ENCODE measurements at regions not wholly inside any gene's neighbourhood (a gene's known extent, or its start where the extent isn't known, plus 50 kb on each side); places are given as distances from the start of the nearest gene placed in this dataset.

GRCh38 chr11:104661471-104661870 is 236.8 kb downstream of the CASP12 start (continued):
- TF ChIP-seq CHD7 (IDR thresholded peaks at IDR 0.05; ENCODE audit: insufficient replicate concordance, low read length) = no peak
- no peak for TF ChIP-seq KDM4A (IDR thresholded peaks at IDR 0.05; ENCODE audit: low read depth, low read length, severe bottlenecking)
- TF ChIP-seq POLR2A (IDR thresholded peaks at IDR 0.05; ENCODE audit: control extremely low read depth in 1 of 2, low read depth in 2 of 2, low read length in 2 of 2) = no peak
- TF ChIP-seq SIX5 (IDR thresholded peaks at IDR 0.05; ENCODE audit: low read depth, low read length) = no peak
- no peak for TF ChIP-seq POU5F1 (IDR thresholded peaks at IDR 0.05; ENCODE audit: low read depth, low read length)
- no peak for TF ChIP-seq NRF1 (IDR thresholded peaks at IDR 0.05; ENCODE audit: low read depth, low read length)
- no peak for TF ChIP-seq RBBP5 (IDR thresholded peaks at IDR 0.05; ENCODE audit: borderline replicate concordance, low read depth, low read length)
- TF ChIP-seq CBX8 (IDR thresholded peaks at IDR 0.05; ENCODE audit: borderline replicate concordance, low read depth, low read length) = no peak
- no peak for TF ChIP-seq CHD1 (IDR thresholded peaks at IDR 0.05; ENCODE audit: low read depth, low read length)
- no peak for TF ChIP-seq KDM5A (IDR thresholded peaks at IDR 0.05; ENCODE audit: low read length)

Measured in H1 (cell line).